Keratinocyte (primary cell): ENCODE measurements at regions not wholly inside any gene's neighbourhood (a gene's known extent, or its start where the extent isn't known, plus 50 kb on each side); places are given as distances from the start of the nearest gene placed in this dataset.

Experiments
- DNase-seq: peaks from one replicate; pipeline ENCODE4 v3.0.0-alpha.2; 2011; ENCODE audit warnings: low read depth, missing footprints, low spot score
- FAIRE-seq: peaks from 2 replicates; lab custom pipeline; 2011; peaks lifted over from hg19 to GRCh38; lab: Jason Lieb, UNC
- H2AFZ ChIP-seq: 2 replicates; pipeline ENCODE4 v1.6.0; 2012; ENCODE audit warnings: low read length, control low read depth, inconsistent platforms; ENCODE audit not compliant: control insufficient read depth
- H3K27ac ChIP-seq: 2 replicates; pipeline ENCODE4 v1.5.1; 2011; ENCODE audit warnings: low read length; ENCODE audit not compliant: control insufficient read depth, insufficient read depth
- H3K27me3 ChIP-seq: 3 replicates; pipeline ENCODE4 v1.6.0; 2011; ENCODE audit warnings: low read length; ENCODE audit not compliant: control insufficient read depth, insufficient read depth; ENCODE audit errors: extremely low read depth
- H3K36me3 ChIP-seq, 2 experiments: 2 replicates in 1 of 2; 3 replicates in 1 of 2; pipeline ENCODE4 v1.5.1; 2011; ENCODE audit warnings: low read length in 2 of 2, mild to moderate bottlenecking in 1 of 2; ENCODE audit not compliant: control insufficient read depth in 2 of 2, insufficient read depth in 2 of 2; ENCODE audit errors: extremely low read depth in 1 of 2
- H3K4me1 ChIP-seq: 3 replicates; pipeline ENCODE4 v1.5.1; 2011; ENCODE audit warnings: low read length; ENCODE audit not compliant: control insufficient read depth, insufficient read depth; ENCODE audit errors: extremely low read depth
- H3K4me2 ChIP-seq: 3 replicates; pipeline ENCODE4 v1.6.0; 2011; ENCODE audit warnings: low read depth, low read length; ENCODE audit not compliant: control insufficient read depth, insufficient read depth; ENCODE audit errors: extremely low read depth
- H3K4me3 ChIP-seq, 3 experiments: fragments of 200-600 bp in 1 of 3; sonication (generic) in 1 of 3; 2 replicates in 2 of 3; 3 replicates in 1 of 3; pipeline ENCODE4 v1.5.1; 2011 to 2016; ENCODE audit warnings: low read length in 3 of 3, mild to moderate bottlenecking in 3 of 3, control low read depth in 2 of 3, inconsistent platforms in 1 of 3, low read depth in 1 of 3, mixed read lengths in 1 of 3, mixed run types in 1 of 3, moderate library complexity in 1 of 3; ENCODE audit not compliant: control insufficient read depth in 2 of 3, insufficient read depth in 2 of 3; ENCODE audit errors: extremely low read depth in 1 of 3
- H3K79me2 ChIP-seq: 2 replicates; pipeline ENCODE4 v1.6.0; 2012; ENCODE audit warnings: low read length; ENCODE audit not compliant: control insufficient read depth, insufficient read depth
- H3K9ac ChIP-seq: 3 replicates; pipeline ENCODE4 v1.6.0; 2011; ENCODE audit warnings: low read length; ENCODE audit not compliant: control insufficient read depth, insufficient read depth; ENCODE audit errors: extremely low read depth
- H3K9me1 ChIP-seq: 3 replicates; pipeline ENCODE4 v1.6.0; 2011; ENCODE audit warnings: low read length; ENCODE audit not compliant: control insufficient read depth, insufficient read depth; ENCODE audit errors: extremely low read depth
- H3K9me3 ChIP-seq: 2 replicates; pipeline ENCODE4 v1.5.1; 2012; ENCODE audit warnings: low read depth, low read length; ENCODE audit not compliant: control insufficient read depth
- H4K20me1 ChIP-seq: 3 replicates; pipeline ENCODE4 v1.6.0; 2011; ENCODE audit warnings: low read length; ENCODE audit not compliant: control insufficient read depth, insufficient read depth; ENCODE audit errors: extremely low read depth
- CTCF ChIP-seq, 3 experiments: IDR thresholded peaks in 1 of 3; conservative IDR thresholded peaks in 1 of 3; optimal IDR thresholded peaks in 1 of 3; 2 replicates in 2 of 3; 3 replicates in 1 of 3; pipeline versions ENCODE3 to v1.5.1; 2011; ENCODE audit warnings: low read length in 3 of 3, mild to moderate bottlenecking in 3 of 3, moderate library complexity in 2 of 3, control low read depth in 1 of 3, inconsistent platforms in 1 of 3; ENCODE audit not compliant: insufficient read depth in 2 of 3; ENCODE audit errors: extremely low read depth in 1 of 3
- EZH2 ChIP-seq: IDR thresholded peaks from one replicate; pipeline ENCODE4 v1.6.1; 2012; ENCODE audit warnings: inconsistent platforms, mild to moderate bottlenecking, low read length, moderate library complexity
- dilution Hi-C: fragments of 300-500 bp; cut with MboI; formaldehyde crosslinking; loops from one replicate; pipeline ENCODE4 v1.7.0; 2020; ENCODE audit warnings: low sequenced_read_pairs; ENCODE audit not compliant: extremely low pct_ligation_motif_present

DNA sequence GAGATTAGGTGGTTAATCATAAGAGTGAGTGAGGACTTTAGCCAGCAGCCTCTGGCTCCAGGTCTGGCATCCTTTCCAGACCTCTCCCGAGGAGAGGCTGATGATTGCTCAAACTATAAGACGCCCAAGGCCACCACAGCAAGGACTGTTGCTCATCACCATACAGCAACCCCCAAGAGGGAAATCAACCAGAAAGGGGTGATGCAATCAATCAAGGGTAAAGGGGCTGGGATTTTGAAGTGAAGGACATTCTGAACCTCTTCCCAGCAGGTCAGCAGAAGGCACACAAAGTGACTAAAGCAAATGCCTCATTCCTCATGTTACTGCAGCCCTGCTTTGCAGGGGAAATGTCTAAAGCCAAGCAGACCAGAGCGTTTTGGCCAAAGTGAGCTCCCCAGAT is 247.3 kb upstream of the IGF1R start:
- no peak for DNase-seq
- H3K4me3 ChIP-seq: no peak overlapping the region
- no peak for TF ChIP-seq EZH2
- TF ChIP-seq CTCF (optimal IDR thresholded peaks at IDR 0.05 in 1 of 3, IDR thresholded peaks at IDR 0.05 in 1 of 3, conservative IDR thresholded peaks at IDR 0.05 in 1 of 3; ENCODE audit: extremely low read depth in 1 of 3, insufficient read depth in 2 of 3, low read length in 3 of 3): no peak

GRCh38 chr15:98402486-98402885 is 245.9 kb upstream of the IGF1R start:
- no peak for TF ChIP-seq CTCF (optimal IDR thresholded peaks at IDR 0.05 in 1 of 3, IDR thresholded peaks at IDR 0.05 in 1 of 3, conservative IDR thresholded peaks at IDR 0.05 in 1 of 3; ENCODE audit: extremely low read depth in 1 of 3, insufficient read depth in 2 of 3, low read length in 3 of 3)
- TF ChIP-seq EZH2: no peak
- Histone ChIP-seq H3K4me2 (no peak overlapping the region), H3K27me3 (no peaks in the 10 kb centered on the region), H3K27ac (no peak overlapping the region), H3K4me3 (no peak overlapping the region), H3K9ac (no peak overlapping the region), H4K20me1 (no peaks in the 10 kb centered on the region), H3K9me3 (no peaks in the 10 kb centered on the region), H3K9me1 (no peaks in the 10 kb centered on the region), H3K4me1 (no peaks in the 10 kb centered on the region), H3K79me2 (no peaks in the 10 kb centered on the region), H2AFZ (no peak overlapping the region), H3K36me3 (no peaks in the 10 kb centered on the region)
- FAIRE-seq: no peak
- DNase-seq: no peak
- dilution Hi-C loops: no loop called here

More for the DNA sequence above, 247.3 kb upstream of the IGF1R start:
- Histone ChIP-seq H3K4me1 (no peaks in the 10 kb centered on the region), H3K4me2 (no peak overlapping the region), H3K27ac (no peak overlapping the region), H3K9me3 (no peaks in the 10 kb centered on the region), H4K20me1 (no peaks in the 10 kb centered on the region), H2AFZ (no peak overlapping the region), H3K9ac (no peak overlapping the region), H3K9me1 (no peaks in the 10 kb centered on the region), H3K36me3 (no peaks in the 10 kb centered on the region), H3K79me2 (no peaks in the 10 kb centered on the region), H3K27me3 (no peaks in the 10 kb centered on the region)
- dilution Hi-C loops: no loop called here
- no peak for FAIRE-seq
